Peyer's patch (tissue), 4 donors: ENCODE measurements at regions not wholly inside any gene's neighbourhood (a gene's known extent, or its start where the extent isn't known, plus 50 kb on each side); places are given as distances from the start of the nearest gene placed in this dataset.

ENCODE experiments used
- DNase-seq, 3 donors: peaks; one replicate each; pipeline ENCODE4 v3.0.0-alpha.2; 2017 to 2019
- H3K27ac ChIP-seq, 4 donors: fragments of 200-600 bp; sonication (generic); one replicate each; pipeline ENCODE4 v1.5.1; 2016 to 2019
- H3K27me3 ChIP-seq, 2 donors: fragments of 200-600 bp; sonication (generic); one replicate each; pipeline ENCODE4 v1.5.1; 2019
- H3K36me3 ChIP-seq, 3 donors: fragments of 200-600 bp; sonication (generic); one replicate each; pipeline ENCODE4 v1.5.1; 2016 to 2019
- H3K4me1 ChIP-seq, 4 donors: fragments of 200-600 bp; sonication (generic); one replicate each; pipeline ENCODE4 v1.5.1; 2016 to 2019
- H3K4me3 ChIP-seq, 4 donors: fragments of 200-600 bp; sonication (generic); 1 replicate in 3 of 4; 2 replicates in 1 of 4; pipeline ENCODE4 v1.5.1; 2016 to 2019; ENCODE audit warnings: mild to moderate bottlenecking in 1 of 4
- H3K9me3 ChIP-seq, 4 donors: fragments of 200-600 bp; sonication (generic); one replicate each; pipeline ENCODE4 v1.5.1; 2016 to 2019; ENCODE audit warnings: mild to moderate bottlenecking in 1 of 4
- POLR2A ChIP-seq, 2 donors: fragments of 450-650 bp; IDR thresholded peaks; one replicate each; pipeline ENCODE4 v1.5.1; 2017; ENCODE audit warnings: antibody characterized with exemption in 2 of 2, mild to moderate bottlenecking in 2 of 2, moderate library complexity in 2 of 2
- TF ChIP-seq, protein P1 (sequence below), 6 experiments: fragments of 450-650 bp in 4 of 6; fragments of 200-600 bp in 2 of 6; sonication (generic) in 1 of 6; IDR thresholded peaks; one replicate each; pipeline ENCODE4 v1.5.1; 2017 to 2019; ENCODE audit warnings: antibody characterized with exemption in 6 of 6, mild to moderate bottlenecking in 3 of 6, moderate library complexity in 1 of 6

DNA sequence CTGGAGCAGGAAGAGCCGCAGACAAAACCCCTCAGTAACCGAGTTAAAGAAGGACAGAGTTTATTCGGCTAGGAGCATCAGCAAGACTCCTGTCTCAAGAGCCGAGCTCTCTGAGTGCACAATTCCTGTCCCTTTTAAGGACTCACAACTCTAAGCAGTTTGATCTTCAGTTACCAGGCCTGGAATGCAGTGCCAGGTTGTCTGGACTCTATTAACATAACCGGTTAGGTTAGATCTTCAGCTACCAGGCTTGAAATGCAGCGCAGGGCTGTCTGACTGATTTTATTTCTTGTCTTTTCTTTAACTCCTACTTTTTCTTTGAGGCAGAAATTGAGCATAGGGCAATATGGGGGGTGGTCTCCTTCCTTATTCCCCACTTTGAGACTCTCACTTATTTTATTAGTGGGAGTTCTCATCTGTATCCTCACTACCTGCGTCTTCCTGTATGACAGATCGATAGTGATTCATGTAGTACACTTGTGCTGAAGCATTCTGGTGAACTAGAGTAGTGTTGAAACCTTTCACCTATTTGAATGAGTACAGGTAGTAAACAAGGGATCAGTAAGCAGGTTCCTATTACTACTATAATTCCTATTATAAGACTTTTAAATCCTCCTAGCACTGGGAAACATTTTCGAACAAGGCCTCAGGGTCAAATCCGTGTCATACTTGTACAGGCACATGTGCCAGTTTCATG, 325.0 kb downstream of the CGGBP1 start:
- Histone ChIP-seq H3K36me3 (no peaks in the 10 kb centered on the region), H3K27ac (no peak overlapping the region), H3K4me1 (no peaks in the 10 kb centered on the region), H3K27me3 (no peaks in the 10 kb centered on the region), H3K9me3 (no peaks in the 10 kb centered on the region), H3K4me3 (no peak overlapping the region)
- TF ChIP-seq POLR2A (IDR thresholded peaks at IDR 0.05) = no peak
- TF ChIP-seq, protein P1, sequence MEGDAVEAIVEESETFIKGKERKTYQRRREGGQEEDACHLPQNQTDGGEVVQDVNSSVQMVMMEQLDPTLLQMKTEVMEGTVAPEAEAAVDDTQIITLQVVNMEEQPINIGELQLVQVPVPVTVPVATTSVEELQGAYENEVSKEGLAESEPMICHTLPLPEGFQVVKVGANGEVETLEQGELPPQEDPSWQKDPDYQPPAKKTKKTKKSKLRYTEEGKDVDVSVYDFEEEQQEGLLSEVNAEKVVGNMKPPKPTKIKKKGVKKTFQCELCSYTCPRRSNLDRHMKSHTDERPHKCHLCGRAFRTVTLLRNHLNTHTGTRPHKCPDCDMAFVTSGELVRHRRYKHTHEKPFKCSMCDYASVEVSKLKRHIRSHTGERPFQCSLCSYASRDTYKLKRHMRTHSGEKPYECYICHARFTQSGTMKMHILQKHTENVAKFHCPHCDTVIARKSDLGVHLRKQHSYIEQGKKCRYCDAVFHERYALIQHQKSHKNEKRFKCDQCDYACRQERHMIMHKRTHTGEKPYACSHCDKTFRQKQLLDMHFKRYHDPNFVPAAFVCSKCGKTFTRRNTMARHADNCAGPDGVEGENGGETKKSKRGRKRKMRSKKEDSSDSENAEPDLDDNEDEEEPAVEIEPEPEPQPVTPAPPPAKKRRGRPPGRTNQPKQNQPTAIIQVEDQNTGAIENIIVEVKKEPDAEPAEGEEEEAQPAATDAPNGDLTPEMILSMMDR (IDR thresholded peaks at IDR 0.05) = no peak
- no peak for DNase-seq

- H3K36me3 ChIP-seq = no peaks in the 10 kb centered on the region
- no peak overlapping the region for H3K27ac ChIP-seq
- no peaks in the 10 kb centered on the region for H3K27me3 ChIP-seq
- no peak for TF ChIP-seq POLR2A (IDR thresholded peaks at IDR 0.05)
- TF ChIP-seq, protein P1 (IDR thresholded peaks at IDR 0.05) = no peak
- H3K9me3 ChIP-seq = no peaks in the 10 kb centered on the region
- no peaks in the 10 kb centered on the region for H3K4me1 ChIP-seq
- no peak overlapping the region for H3K4me3 ChIP-seq
- no peak for DNase-seq
Observed at GRCh38 chr3:87732294-87732693, 326.5 kb downstream of the CGGBP1 start.

GRCh38 chr3:87727783-87728182, 331.0 kb downstream of the CGGBP1 start:
- Histone ChIP-seq H3K27ac (no peak overlapping the region), H3K4me1 (no peaks in the 10 kb centered on the region), H3K36me3 (no peaks in the 10 kb centered on the region), H3K4me3 (no peak overlapping the region), H3K27me3 (no peaks in the 10 kb centered on the region), H3K9me3 (no peaks in the 10 kb centered on the region)
- DNase-seq = no peak
- TF ChIP-seq, protein P1 (IDR thresholded peaks at IDR 0.05) = no peak
- no peak for TF ChIP-seq POLR2A (IDR thresholded peaks at IDR 0.05)

GRCh38 chr3:87719060-87719459, 339.7 kb downstream of the CGGBP1 start:
- H3K4me3 ChIP-seq = no peak overlapping the region
- no peaks in the 10 kb centered on the region for H3K9me3 ChIP-seq
- no peaks in the 10 kb centered on the region for H3K27me3 ChIP-seq
- DNase-seq = no peak
- TF ChIP-seq POLR2A (IDR thresholded peaks at IDR 0.05) = no peak
- H3K27ac ChIP-seq = no peak overlapping the region
- no peaks in the 10 kb centered on the region for H3K4me1 ChIP-seq
- H3K36me3 ChIP-seq = no peaks in the 10 kb centered on the region

DNA sequence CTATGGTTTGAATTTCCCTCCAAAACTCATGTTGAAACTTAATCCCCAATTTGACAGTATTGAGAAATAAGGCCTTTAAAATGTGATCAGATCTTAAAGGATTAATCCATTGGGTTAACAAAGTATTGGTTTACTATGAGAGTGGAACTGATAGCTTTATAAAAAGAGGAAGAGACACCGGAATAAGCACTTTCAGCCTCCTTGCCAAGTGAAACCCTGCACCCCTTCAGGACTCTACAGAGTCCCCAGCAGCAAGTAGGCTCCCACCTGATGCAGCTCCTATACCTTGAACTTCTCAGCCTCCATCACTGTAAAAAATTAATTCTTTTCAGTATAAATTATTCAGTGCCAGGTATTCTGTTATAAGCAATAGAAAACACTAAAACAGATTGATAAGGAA, 348.3 kb downstream of the CGGBP1 start:
- TF ChIP-seq, protein P1 (IDR thresholded peaks at IDR 0.05) = no peak
- TF ChIP-seq POLR2A (IDR thresholded peaks at IDR 0.05) = no peak

DNA sequence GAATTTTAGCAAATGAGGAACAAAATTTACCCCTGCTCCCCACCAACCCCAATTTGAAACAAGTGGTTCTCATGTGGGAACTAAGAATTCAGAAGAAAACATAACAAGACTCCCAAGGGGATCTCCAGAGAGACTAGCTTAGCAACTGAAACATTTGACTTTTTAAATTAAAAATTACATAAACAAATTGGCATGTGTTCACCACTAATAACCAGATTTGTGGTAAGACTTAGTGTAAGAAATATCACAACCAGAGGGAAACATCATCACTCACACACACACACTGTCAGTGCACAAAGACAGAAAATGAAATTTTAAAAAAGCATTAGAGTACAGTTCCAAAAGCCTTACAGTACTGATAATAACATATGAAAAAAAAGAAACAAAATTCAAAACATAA, 348.8 kb downstream of the CGGBP1 start:
- Histone ChIP-seq H3K27ac (no peak overlapping the region), H3K36me3 (no peaks in the 10 kb centered on the region), H3K9me3 (no peaks in the 10 kb centered on the region), H3K4me3 (no peak overlapping the region), H3K4me1 (no peaks in the 10 kb centered on the region), H3K27me3 (no peaks in the 10 kb centered on the region)
- TF ChIP-seq, protein P1 (IDR thresholded peaks at IDR 0.05) = no peak
- no peak for TF ChIP-seq POLR2A (IDR thresholded peaks at IDR 0.05)
- no peak for DNase-seq

More for the DNA sequence above, 348.3 kb downstream of the CGGBP1 start:
- no peak for DNase-seq
- no peak overlapping the region for H3K4me3 ChIP-seq
- no peaks in the 10 kb centered on the region for H3K27me3 ChIP-seq
- H3K4me1 ChIP-seq = no peaks in the 10 kb centered on the region
- no peaks in the 10 kb centered on the region for H3K36me3 ChIP-seq
- H3K27ac ChIP-seq = no peak overlapping the region
- H3K9me3 ChIP-seq = no peaks in the 10 kb centered on the region
